ENCODE measurements at regions not wholly inside any gene's neighbourhood (a gene's known extent, or its start where the extent isn't known, plus 50 kb on each side); places are given as distances from the start of the nearest gene placed in this dataset.

- no peak for FAIRE-seq
These were observed 54.8 kb upstream of the POU3F2 start for GRCh38 chr6:98779618-98780017.

- no peak for FAIRE-seq
These were observed 51.6 kb upstream of the POU3F2 start for GRCh38 chr6:98782772-98783171.

- FAIRE-seq, result no peak
These were observed 50.8 kb upstream of the POU3F2 start for GRCh38 chr6:98783578-98783977.
